ENCODE measurements at regions not wholly inside any gene's neighbourhood (a gene's known extent, or its start where the extent isn't known, plus 50 kb on each side); places are given as distances from the start of the nearest gene placed in this dataset.

GRCh38 chr9:88792502-88792901 lies 198.8 kb upstream of the S1PR3 start:
- DNase-seq (ENCODE audit: low spot score) = no peak

- no peak for DNase-seq (ENCODE audit: low spot score)
Observed at GRCh38 chr9:88794100-88794499, 197.2 kb upstream of the S1PR3 start.

- DNase-seq (ENCODE audit: low spot score) = no peak
Observed at GRCh38 chr9:88796947-88797346, 194.3 kb upstream of the S1PR3 start.

GRCh38 chr9:88798476-88798875 lies 192.8 kb upstream of the S1PR3 start:
- no peak for DNase-seq (ENCODE audit: low spot score)

- DNase-seq (ENCODE audit: low spot score) = no peak
Observed at GRCh38 chr9:88799541-88800328, 191.5 kb upstream of the S1PR3 start.

GRCh38 chr9:88800329-88800682 lies 191.0 kb upstream of the S1PR3 start:
- no peak for DNase-seq (ENCODE audit: low spot score)

- no peak for DNase-seq (ENCODE audit: low spot score)
Observed at GRCh38 chr9:88801214-88801796, 190.0 kb upstream of the S1PR3 start.

- no peak for DNase-seq (ENCODE audit: low spot score)
Observed at GRCh38 chr9:88802533-88802932, 188.7 kb upstream of the S1PR3 start.

- DNase-seq (ENCODE audit: low spot score) = no peak
Observed at GRCh38 chr9:88803546-88804253, 187.6 kb upstream of the S1PR3 start.

GRCh38 chr9:88804254-88804596 lies 187.0 kb upstream of the S1PR3 start:
- no peak for DNase-seq (ENCODE audit: low spot score)

GRCh38 chr9:88805217-88805943 lies 185.9 kb upstream of the S1PR3 start:
- DNase-seq (ENCODE audit: low spot score) = no peak

GRCh38 chr9:88807426-88807825 lies 183.8 kb upstream of the S1PR3 start:
- DNase-seq (ENCODE audit: low spot score) = no peak

GRCh38 chr9:88808019-88808656 lies 183.1 kb upstream of the S1PR3 start:
- no peak for DNase-seq (ENCODE audit: low spot score)

- DNase-seq (ENCODE audit: low spot score) = no peak
Observed at GRCh38 chr9:88808761-88809354, 182.4 kb upstream of the S1PR3 start.

- no peak for DNase-seq (ENCODE audit: low spot score)
Observed at GRCh38 chr9:88809355-88810161, 181.7 kb upstream of the S1PR3 start.

GRCh38 chr9:88810826-88811225 lies 180.4 kb upstream of the S1PR3 start:
- no peak for DNase-seq (ENCODE audit: low spot score)

GRCh38 chr9:88811511-88811910 lies 179.8 kb upstream of the S1PR3 start:
- no peak for DNase-seq (ENCODE audit: low spot score)

GRCh38 chr9:88812938-88813637 lies 178.2 kb upstream of the S1PR3 start:
- no peak for DNase-seq (ENCODE audit: low spot score)

GRCh38 chr9:88813638-88814209 lies 177.5 kb upstream of the S1PR3 start:
- DNase-seq (ENCODE audit: low spot score) = no peak

GRCh38 chr9:88814577-88814976 lies 176.7 kb upstream of the S1PR3 start:
- DNase-seq (ENCODE audit: low spot score) = no peak

Data from hematopoietic multipotent progenitor cell treated with erythropoietin and hydrocortisone succinate and interleukin-3 and kit ligand, for 15 days (in vitro differentiated cells).